ENCODE measurements at regions not wholly inside any gene's neighbourhood (a gene's known extent, or its start where the extent isn't known, plus 50 kb on each side); places are given as distances from the start of the nearest gene placed in this dataset.
A peak's percentile ranks its signal among the peaks of the same experiment; 100 is the strongest.

DNA sequence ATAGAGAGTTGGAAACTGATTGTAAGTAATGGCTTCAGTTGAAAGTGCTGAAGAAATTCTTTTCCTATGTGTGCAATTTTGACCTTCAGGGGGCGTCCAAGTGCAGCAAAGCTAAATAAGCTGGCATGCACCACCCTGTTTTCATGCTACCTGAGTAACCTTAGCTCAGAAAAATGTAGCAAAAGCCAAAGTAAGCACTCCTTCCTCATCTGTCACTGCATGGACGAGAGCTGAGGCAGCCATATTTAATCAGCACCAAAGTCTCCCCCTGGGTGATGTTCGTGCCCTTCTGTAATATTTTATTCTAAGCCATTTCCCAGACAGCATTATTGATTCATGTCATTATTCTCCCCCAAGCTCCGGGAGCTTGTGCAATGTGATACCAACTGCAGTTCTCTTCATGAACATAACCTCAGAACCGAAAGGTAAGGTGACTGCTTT lies 123.1 kb downstream of the RPS12 start:
- peak; percentile 2 for DNase-seq

GRCh38 chr6:132948889-132949288 lies 134.5 kb downstream of the RPS12 start:
- no peak for DNase-seq

GRCh38 chr6:132950566-132950965 lies 136.2 kb downstream of the RPS12 start:
- DNase-seq: no peak

DNA sequence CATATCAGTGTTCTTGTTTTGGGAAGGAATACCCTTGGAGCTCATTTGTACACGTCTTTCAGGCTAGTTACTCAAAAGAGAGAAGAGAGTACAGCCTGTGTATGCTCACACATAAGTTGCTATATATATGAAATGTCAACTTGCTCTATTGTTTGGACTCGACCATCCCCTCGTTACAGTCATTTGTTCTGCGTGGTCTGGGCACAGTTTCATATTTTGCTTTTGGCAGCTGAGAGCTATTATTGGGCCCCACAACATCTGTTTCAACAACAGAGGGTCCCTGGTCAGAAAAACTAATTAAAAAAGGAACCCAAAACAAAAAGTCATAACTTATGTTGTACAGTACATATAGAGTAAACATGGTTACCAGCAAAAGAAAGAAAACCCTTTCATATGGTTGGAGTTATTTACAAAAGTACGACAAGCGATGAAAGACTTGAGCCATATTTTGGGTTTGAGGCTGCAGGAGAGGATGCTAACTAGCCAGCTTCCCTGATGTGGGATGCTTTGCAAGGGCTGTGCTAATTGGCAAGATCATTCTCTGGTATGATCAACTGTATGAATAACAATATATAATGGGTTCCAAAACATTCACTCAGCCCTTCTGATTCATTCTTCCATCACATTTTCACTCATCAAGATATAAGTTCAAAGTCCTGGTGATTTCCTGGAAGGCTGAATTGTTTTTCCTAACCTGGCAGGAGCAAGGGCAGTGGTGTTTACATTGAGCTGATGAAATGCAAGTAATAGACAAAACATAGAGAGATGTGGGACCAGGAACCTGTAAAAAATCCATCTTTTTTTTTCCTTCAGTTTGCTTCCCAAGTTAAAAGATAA lies 137.9 kb downstream of the RPS12 start:
- no peak for DNase-seq

DNA sequence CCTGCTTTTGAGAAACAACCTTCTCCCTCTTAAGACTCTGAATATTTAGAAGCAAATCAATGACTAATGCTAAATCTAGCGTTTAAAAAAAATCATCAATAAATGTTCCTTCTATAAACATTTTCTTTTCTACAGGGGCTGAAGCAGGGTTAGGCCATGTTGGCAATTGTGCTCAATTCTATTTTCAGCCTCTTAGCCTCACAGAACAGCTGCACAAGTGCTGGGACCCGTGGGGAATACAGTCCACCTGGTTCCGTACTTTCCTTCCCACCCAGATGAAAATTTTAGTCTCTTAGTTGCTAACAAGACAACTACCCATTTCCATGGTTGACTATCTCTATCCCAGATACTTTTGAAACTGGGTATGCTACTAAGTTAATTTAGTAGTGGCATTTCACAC lies 138.6 kb downstream of the RPS12 start:
- DNase-seq: no peak

GRCh38 chr6:132954222-132954621 lies 139.9 kb downstream of the RPS12 start:
- no peak for DNase-seq

DNA sequence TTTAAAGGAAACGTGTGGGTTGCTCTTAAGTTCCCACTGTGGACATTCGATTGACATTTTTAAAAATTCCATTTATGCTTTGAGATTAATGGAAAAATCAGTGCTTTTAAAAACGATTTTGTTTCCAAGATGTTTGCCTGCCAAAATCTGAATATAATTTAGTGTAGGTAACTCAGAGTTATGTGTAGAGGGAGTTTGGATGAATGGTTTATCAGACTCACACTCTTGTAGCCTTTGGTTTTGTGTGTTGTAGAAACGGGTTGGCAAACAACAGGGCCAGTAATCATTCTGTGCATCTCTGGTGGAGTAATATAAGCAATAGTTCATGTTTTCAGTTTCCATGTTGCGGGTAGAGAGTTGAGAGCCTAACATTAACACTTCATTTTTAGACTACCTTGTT lies 140.6 kb downstream of the RPS12 start:
- DNase-seq: no peak

DNA sequence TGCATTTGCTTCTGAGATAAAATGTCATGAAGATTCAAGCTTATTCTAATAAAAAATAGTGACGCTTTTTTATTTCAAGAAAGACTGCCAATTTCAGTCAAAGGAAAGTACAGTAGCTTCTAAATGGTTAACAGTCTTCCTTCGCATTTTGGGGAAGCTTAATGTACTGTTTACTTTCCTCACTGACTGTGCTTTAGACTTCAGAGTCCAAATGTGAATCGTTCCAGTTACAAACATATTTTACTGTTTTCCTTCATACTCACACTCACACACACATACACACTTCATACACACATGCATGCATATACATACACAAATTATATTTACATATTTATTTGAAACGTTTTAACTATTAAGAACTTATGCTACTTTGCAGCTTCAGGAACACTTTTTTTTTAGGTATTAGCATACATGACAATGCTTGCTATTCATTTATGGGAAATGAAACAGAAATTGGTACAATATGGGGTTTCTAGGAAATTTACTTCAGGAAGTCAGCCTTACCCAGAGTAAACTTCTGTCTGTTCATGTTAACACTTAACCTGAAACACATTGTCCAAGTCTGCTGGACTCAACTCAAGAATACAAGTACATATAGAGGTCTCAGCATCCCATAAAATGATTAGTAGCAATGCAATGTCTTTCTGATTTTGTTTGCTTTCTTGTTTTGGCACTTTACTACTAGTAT lies 145.4 kb downstream of the RPS12 start:
- no peak for DNase-seq

GRCh38 chr6:132960720-132961119 lies 146.4 kb downstream of the RPS12 start:
- no peak for DNase-seq

DNA sequence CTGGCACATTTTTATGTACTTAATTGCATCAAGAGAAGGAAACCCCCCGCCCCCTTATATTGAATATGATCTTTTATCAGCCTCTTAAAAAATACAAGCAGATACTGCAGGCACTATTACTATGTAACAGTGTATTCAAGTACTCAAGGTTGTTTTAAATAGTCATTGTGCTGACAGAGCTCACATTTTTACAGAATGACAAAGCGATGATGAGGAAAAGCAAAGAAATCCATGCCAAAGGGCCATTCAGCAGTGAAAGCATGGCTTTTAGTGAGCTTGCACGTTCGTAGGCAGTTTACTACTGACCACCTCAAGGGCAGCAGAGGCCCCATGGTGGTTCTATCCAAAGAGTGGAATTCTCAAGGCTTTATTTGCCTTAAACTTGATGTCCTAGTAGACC lies 146.8 kb downstream of the RPS12 start:
- no peak for DNase-seq

- DNase-seq: no peak
Observed at GRCh38 chr6:132961610-132962009, 147.2 kb downstream of the RPS12 start.

DNA sequence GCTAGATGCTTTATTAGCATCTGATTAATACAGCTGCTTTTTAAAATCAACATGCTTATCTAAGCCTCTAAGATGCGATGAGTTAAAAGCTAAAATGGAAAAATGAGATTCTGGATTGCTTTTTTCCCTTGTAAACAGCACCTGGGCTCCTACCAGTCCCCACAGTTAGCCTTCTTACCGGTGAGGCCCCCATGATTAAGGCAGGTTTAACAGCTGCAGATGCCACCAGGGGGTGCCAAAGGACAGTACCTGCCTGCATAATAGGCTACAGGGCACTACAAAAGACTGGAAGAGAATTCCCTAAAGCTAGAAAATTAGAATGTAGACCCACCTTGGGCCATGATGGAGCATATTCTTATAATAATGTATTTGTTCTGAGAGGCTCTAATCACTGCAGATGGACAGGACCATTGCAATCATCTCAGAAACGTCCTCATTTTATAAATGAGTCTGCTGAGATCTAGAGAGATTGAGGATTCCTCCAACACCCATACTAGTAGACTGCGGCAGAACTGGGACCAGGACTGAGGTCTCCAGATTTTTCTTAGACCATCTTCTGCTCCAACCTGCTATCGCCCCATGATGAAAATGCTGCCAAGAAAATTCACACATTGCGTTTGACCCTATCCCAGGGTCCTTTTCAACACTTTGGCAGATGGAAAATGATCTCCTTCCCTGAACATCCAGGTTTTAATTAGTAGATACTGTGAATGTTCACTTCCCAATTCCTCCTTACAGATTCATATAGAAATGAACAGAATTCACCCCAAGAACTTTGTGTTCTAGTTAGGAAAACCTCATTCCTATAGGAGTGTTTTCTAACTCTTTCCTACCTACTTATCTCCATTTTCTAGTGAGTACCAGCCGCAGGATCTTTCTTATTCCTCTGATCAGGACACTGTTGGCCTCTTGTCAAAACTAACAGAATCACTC lies 148.8 kb downstream of the RPS12 start:
- DNase-seq: peak; percentile 57

- no peak for DNase-seq
Observed at GRCh38 chr6:132964101-132964867, 149.9 kb downstream of the RPS12 start.

DNA sequence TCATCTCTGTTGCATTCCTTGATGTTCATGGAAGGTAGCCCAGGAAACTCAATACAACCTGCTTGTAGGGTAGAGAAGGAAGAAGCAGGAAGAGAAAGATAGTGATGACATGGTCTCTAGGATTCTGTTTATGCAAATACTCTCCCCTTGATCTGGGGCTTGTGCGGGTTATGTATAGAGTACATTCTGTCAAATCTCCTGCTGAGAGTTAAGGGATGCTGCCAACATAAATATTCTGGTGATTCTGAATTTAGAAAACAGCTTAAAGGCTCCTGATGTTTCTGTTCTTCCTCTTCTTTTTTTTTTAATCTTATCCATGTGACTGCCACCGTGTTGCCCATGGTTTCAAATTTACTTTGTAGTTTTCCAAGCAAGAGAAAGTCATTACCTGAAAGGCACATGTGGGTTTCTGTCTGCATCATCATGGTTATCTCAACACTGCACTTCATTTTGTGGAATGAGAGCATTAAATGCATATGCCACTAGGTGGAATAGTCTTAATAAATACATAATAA lies 150.6 kb downstream of the RPS12 start:
- no peak for DNase-seq

GRCh38 chr6:132967871-132968270 lies 153.5 kb downstream of the RPS12 start:
- DNase-seq: no peak

DNA sequence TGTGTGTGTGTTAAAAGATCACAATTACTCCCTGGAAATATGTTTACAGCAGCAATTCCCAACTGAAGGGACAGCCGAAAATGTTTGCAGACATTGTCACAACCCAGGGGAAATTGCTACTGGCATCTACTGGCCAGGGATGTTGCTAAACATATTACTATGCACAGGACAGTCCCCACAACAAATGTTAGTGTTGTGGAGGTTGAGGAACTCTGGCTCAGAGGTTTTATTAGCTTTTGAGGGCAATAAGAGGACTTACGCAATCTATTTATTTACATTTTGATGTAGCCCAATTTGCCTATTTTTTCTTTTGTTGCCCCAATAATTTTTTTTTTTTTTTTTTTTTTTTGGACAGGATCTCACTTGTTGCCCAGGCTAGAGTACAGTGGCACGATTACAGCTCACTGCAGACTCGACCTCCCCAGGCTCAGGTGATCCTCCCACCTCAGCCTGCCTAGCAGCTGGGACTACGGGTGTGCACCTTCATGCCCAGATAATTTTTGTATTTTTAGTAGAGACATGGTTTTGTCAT lies 154.1 kb downstream of the RPS12 start:
- DNase-seq: no peak

GRCh38 chr6:132969196-132969595 lies 154.8 kb downstream of the RPS12 start:
- DNase-seq: no peak

DNA sequence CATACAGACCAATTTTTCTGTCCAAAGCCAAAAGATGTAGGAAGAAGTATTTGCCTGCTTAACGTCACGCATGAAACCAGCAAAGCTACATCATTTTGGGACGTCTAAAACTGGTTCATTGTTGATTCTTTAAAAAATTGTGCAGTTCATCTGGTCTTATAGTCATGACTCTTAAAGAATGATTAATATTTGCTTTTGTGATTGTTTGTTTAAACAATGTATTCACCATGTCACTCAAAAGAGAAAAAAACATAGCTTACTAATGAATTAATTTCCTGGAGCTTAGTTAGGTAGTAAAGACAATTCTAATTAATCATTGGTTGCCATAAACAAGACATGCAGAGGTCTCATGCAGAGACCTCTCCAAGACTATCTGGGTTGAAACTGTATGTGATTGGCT lies 157.3 kb downstream of the RPS12 start:
- no peak for DNase-seq

- no peak for DNase-seq
Observed at GRCh38 chr6:132972254-132972653, 157.9 kb downstream of the RPS12 start.

DNA sequence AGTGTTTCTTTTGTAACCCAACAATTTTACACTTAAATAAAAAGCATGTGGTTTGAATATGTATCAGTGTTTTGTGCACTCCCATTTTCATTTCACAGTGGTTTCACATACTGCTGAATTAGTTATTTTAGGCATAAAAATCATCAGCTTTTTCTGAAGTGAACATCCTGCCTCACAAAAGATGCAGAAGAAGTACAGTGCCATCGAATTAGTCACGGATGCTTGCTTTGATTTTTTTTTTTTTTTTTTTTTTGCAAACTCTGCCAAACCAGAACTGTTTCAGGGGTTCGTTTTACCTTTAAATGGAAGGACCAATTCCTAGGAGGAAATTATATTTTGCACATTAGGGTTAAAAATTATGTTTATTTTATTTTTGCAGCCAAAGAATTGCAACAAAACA lies 158.6 kb downstream of the RPS12 start:
- no peak for DNase-seq

DNA sequence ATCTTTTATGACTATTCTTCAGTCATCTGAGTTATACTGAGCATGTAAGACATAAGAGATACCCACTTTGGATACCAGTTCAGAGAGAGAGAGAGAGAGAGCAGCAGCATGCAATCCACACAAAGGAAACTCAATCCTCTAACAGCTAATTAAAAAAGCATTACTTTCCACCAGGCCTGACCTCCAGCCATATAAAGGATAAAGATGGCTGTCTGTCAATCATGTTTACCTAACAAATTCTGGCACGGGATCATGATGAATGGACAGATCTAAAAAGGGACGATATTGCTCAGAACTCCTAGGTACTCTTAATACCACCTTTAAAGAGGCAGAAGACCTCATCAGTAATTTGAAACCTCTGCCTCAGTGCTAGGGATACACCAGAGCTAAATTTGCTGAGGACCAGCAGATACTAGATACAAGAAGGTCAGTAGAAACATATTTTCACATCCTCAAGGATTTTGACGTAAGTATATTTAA lies 159.2 kb downstream of the RPS12 start:
- DNase-seq: no peak

GRCh38 chr6:132974122-132974521 lies 159.8 kb downstream of the RPS12 start:
- DNase-seq: no peak

All from stimulated activated CD4-positive, alpha-beta T cell treated with anti-CD3 and anti-CD28 coated beads, Interleukin-4, amount 100 ng/mL, for 1 hour (primary cell).